Globus pallidus (tissue), 1 donor: ENCODE measurements at regions not wholly inside any gene's neighbourhood (a gene's known extent, or its start where the extent isn't known, plus 50 kb on each side); places are given as distances from the start of the nearest gene placed in this dataset.

Experiments used
- DNase-seq: peaks from one replicate; pipeline ENCODE4 v3.0.0-alpha.2; 2015; ENCODE audit warnings: low spot score

- DNase-seq = no peak
Measured at GRCh38 chr5:38207343-38207742, 51.0 kb upstream of the EGFLAM start.

- no peak for DNase-seq
Measured at GRCh38 chr5:38202741-38203140, 55.6 kb upstream of the EGFLAM start.

GRCh38 chr5:38200872-38201557 is 57.3 kb upstream of the EGFLAM start:
- DNase-seq = no peak

- no peak for DNase-seq
Measured at GRCh38 chr5:38197118-38197517, 61.2 kb upstream of the EGFLAM start.

- peak; percentile 56 for DNase-seq
Measured at GRCh38 chr5:38193015-38193581, 65.3 kb upstream of the EGFLAM start.

GRCh38 chr5:38191693-38192092 is 66.7 kb upstream of the EGFLAM start:
- no peak for DNase-seq

GRCh38 chr5:38190111-38190510 is 68.2 kb upstream of the EGFLAM start:
- no peak for DNase-seq

- no peak for DNase-seq
Measured at GRCh38 chr5:38189081-38189504, 69.3 kb upstream of the EGFLAM start.

GRCh38 chr5:38188591-38188990 is 69.8 kb upstream of the EGFLAM start:
- no peak for DNase-seq

GRCh38 chr5:38187532-38187931 is 70.8 kb upstream of the EGFLAM start:
- DNase-seq = no peak

GRCh38 chr5:38184627-38185026 is 73.7 kb upstream of the EGFLAM start:
- no peak for DNase-seq

- DNase-seq = no peak
Measured at GRCh38 chr5:38182991-38183390, 75.4 kb upstream of the EGFLAM start.

- DNase-seq = no peak
Measured at GRCh38 chr5:38168029-38168428, 90.3 kb upstream of the EGFLAM start.

GRCh38 chr5:38167562-38167996 is 90.8 kb upstream of the EGFLAM start:
- no peak for DNase-seq

GRCh38 chr5:38166832-38167231 is 91.5 kb upstream of the EGFLAM start:
- no peak for DNase-seq

- no peak for DNase-seq
Measured at GRCh38 chr5:38165435-38165834, 92.9 kb upstream of the EGFLAM start.

- no peak for DNase-seq
Measured at GRCh38 chr5:38164776-38165399, 93.5 kb upstream of the EGFLAM start.

- DNase-seq = no peak
Measured at GRCh38 chr5:38163636-38164237, 94.6 kb upstream of the EGFLAM start.

GRCh38 chr5:38162625-38163024 is 95.7 kb upstream of the EGFLAM start:
- DNase-seq = no peak

- no peak for DNase-seq
Measured at GRCh38 chr5:38157024-38157423, 101.3 kb upstream of the EGFLAM start.

- no peak for DNase-seq
Measured at GRCh38 chr5:38154615-38155204, 103.6 kb upstream of the EGFLAM start.

- DNase-seq = no peak
Measured at GRCh38 chr5:38151878-38152277, 106.5 kb upstream of the EGFLAM start.

GRCh38 chr5:38149815-38150195 is 108.6 kb upstream of the EGFLAM start:
- DNase-seq = no peak
